Stimulated activated CD4-positive, alpha-beta T cell treated with anti-CD3 and anti-CD28 coated beads, TNF-alpha, amount 100 ng/mL, for 48 hours (primary cell): ENCODE measurements at regions not wholly inside any gene's neighbourhood (a gene's known extent, or its start where the extent isn't known, plus 50 kb on each side); places are given as distances from the start of the nearest gene placed in this dataset.
A peak's percentile ranks its signal among the peaks of the same experiment; 100 is the strongest.

ENCODE experiments used
- DNase-seq, 3 donors: peaks; one replicate each; pipeline ENCODE4 v3.0.0-alpha.2; 2020; ENCODE audit warnings: low read depth in 3 of 3

DNA sequence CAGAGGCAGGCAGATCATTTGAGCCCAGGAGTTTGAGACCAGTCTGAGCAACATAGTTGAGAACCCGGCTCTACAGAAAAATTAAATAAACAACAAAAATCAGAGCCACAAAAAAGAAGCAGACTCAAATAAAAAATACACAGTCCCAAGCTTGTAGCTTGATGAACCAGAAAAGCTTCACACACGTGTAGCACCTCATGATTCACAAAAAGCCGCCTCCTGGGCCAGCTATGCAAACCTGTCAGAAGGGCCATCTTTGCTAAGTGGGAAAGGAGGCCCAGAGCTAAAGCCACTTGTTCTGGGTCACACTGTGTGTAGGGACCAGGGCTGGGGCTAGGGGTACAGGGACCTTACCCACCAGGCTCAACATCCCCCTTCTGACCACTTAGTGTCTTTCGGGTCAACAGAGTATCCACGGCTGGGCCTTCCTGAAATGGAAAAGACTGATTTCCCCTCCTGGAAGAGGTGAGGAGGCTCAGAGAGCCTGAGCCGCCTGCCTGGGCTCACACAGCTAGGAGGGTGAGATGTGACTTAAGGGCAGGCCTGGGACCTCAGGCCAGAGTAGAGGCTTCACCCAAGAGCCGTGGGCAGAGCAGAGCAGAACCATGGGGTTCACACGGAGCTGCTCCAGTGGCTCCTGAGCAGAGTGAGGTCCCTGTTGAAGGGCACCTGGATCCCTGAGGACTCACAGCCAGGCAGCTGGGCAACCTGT lies 269.6 kb downstream of the PARN start:
- no peak for DNase-seq

- no peak for DNase-seq
These were observed 271.3 kb downstream of the PARN start for GRCh38 chr16:14358697-14359305.

- no peak for DNase-seq
These were observed 272.7 kb downstream of the PARN start for GRCh38 chr16:14357328-14357727.

DNA sequence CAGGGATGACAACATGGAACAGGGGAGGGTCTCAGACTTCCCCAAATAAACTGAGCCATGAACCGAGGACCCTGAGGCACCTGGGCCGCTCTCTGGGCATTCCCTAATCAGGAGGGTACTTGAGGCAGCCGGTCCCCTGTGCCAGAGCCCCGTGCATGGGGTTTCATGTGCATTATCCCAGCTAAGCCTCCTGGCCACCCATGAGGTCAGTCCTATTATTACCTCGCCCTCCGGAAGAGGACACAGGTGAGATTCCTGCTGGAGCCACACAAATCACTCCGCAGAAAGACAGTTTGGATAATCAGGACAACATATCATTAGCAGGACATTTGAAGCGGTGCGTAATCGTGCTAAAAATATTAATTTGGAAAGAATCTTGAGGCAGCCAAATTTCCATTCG lies 274.0 kb downstream of the PARN start:
- no peak for DNase-seq

DNA sequence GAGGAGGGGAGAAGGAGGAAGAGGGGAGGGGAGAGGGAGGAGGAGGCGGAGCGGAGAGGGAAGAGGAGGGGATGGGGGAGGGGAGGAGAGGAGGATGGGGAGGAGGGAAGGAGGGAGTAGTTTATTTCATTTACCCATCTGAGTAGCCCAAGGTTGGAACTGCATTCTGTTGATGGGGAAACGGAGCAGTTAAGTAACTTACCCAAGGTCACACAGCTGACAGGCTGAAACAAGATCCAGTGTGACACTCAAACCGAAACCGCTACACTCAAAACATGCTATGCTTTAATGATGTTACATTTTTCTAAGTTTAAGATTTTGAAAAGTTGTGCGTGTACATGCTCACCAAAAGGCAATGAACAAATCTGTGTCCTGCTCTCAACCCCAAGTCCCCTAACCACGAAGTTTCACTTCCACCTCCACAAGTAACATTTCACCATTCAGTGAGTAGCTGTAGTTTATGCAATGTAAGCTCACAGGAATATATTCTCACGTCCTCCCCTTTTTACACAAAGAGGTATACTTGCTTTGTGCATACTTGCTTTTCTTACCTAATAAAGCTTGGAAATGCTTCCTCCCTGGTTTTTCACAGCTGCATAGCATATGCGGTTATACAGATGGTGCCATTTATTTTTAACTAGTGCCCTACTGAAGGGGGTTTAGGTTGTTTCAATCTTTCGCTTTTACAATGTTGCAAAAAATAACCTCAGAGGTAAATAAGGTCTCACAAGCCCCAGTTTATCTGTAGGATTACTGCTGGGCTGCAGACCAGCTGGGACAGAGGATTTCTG lies 275.3 kb downstream of the PARN start:
- DNase-seq, result peak in 2 of 3 donors; percentile 17 to 33

GRCh38 chr16:14353340-14353739 lies 276.7 kb downstream of the PARN start:
- DNase-seq, result no peak

- DNase-seq, result no peak
These were observed 278.4 kb downstream of the PARN start for GRCh38 chr16:14351647-14352046.

- no peak for DNase-seq
These were observed 279.4 kb downstream of the PARN start for GRCh38 chr16:14350626-14351025.

DNA sequence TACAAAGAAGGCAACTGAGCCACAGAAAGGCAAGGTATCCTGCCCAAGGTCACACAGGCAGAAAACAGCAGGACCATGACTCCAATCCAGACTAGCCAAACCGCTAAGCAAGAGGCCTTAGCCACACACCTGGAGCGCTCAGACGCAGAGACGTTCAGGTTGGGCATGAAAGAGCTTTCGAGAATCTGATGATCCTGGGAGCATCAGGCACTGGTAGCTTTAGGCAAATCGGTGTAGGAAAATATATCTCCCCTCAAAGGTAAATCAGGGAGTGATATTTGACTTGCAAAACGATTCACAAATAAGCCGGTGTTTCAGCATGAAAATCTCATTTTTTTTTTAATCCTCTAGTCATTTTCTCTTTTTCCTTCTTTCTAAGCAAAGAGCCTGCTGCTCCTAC lies 279.0 kb downstream of the MRTFB start:
- DNase-seq, result no peak

GRCh38 chr16:14347706-14348105 lies 276.6 kb downstream of the MRTFB start:
- DNase-seq, result no peak

- DNase-seq, result no peak
These were observed 275.4 kb downstream of the MRTFB start for GRCh38 chr16:14346278-14347142.

- DNase-seq, result no peak
These were observed 274.5 kb downstream of the MRTFB start for GRCh38 chr16:14345512-14346115.

DNA sequence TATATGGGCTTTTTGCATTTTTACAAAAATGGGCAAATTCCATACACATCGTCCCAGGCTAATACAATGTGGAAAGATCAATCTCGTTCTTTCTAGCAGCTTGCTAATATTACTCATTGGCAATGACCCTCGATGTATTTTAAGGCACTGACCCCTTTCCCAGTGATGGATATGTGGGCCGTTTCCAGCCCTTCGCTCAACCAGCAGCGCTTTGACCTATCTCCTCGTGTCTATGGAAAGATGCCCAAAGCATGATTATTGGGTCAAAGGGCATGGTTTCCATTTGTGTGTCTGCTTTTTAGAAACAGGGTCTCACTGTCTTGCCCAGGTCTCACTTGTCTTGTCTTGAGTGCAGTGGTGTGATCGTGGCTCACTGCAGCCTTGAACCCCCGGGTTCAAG lies 273.8 kb downstream of the MRTFB start:
- no peak for DNase-seq

GRCh38 chr16:14344292-14344691 lies 273.2 kb downstream of the MRTFB start:
- no peak for DNase-seq

- no peak for DNase-seq
These were observed 270.5 kb downstream of the MRTFB start for GRCh38 chr16:14341324-14342225.

GRCh38 chr16:14339694-14340093 lies 268.6 kb downstream of the MRTFB start:
- no peak for DNase-seq

- DNase-seq, result no peak
These were observed 267.9 kb downstream of the MRTFB start for GRCh38 chr16:14338969-14339368.

GRCh38 chr16:14338236-14338635 lies 267.1 kb downstream of the MRTFB start:
- no peak for DNase-seq

- DNase-seq, result no peak
These were observed 266.4 kb downstream of the MRTFB start for GRCh38 chr16:14337303-14338191.
